Caki2 (cell line): ENCODE measurements at regions not wholly inside any gene's neighbourhood (a gene's known extent, or its start where the extent isn't known, plus 50 kb on each side); places are given as distances from the start of the nearest gene placed in this dataset.
"Not testable (repeated sequence)": the region's sequence is repeated elsewhere in the genome, so short reads cannot be mapped to it uniquely, and the experiment has no call there.

ENCODE experiments used
- DNase-seq: peaks from one replicate; pipeline ENCODE4 v3.0.0-alpha.2; 2015; ENCODE audit warnings: low read depth
- in situ Hi-C: cut with HindIII; loops from 2 replicates; pipeline ENCODE4 v1.10.0; 2016; ENCODE audit warnings: low sequenced_read_pairs, low pct_unique_long_range_greater_than_20kb, mixed read lengths

DNA sequence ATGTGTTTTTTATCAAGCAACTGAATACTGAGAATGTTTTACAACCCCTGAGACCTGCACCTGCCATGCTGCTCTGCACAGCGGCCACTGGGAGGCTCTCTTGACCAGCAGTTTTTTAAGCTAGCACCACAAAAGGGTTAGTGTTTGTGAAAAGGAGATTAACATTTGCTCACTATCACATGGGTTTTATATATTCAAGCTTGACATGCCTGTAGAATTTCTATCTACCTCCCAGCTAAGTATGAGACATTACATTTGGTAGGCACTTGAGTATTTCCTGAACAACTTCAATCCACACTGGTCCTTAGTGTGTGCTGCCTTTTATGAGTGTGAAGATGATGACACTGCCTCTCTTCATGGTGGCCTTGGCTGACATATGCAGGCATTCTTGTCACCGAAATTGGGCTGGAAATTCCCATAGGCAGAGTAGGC is 1238.9 kb downstream of the UQCRFS1 start:
- in situ Hi-C loops = loop anchor here (25.0 kb wide), 1 partner anchor 338 kb away; no protein-coding TSS in a partner anchor
- peak; percentile 60 for DNase-seq

DNA sequence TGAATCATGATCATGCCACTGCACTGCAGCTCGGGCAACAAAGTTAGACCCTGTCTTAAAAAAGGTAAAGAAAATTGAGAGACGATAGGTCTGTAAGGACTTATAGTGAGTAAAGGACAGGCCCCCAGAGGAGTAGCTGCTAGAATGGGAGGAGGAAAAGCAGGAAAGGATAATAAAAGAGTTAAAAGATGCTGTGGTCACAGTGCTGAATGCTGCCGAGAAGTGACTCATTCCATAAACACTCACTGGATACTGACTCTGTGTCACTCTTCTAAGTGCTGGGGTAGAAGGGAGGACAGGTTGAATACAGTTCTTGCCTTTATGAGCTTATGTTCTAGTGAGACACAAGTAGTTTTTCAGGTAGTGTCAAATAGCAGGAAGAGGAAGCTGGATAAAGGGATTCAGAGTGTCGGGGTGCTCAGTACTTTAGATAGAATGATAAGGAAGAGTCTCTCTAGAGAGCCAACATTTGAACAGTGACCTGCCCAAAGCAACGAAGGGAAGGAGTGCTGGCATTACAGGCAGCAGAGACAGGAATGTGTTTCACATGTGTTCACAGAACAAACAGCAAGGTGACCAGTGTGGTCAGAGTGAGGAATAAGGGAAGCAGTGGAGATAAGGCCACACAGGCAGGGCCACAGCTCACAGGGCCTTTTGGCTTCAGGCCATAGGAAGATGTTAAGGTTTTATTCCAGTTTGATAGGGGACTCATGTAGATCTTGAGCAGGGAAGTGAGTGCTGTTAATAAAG is 1240.5 kb downstream of the UQCRFS1 start:
- DNase-seq = peak; percentile 90
- in situ Hi-C loops = loop anchor here (25.0 kb wide), 1 partner anchor 340 kb away; no protein-coding TSS in a partner anchor

DNA sequence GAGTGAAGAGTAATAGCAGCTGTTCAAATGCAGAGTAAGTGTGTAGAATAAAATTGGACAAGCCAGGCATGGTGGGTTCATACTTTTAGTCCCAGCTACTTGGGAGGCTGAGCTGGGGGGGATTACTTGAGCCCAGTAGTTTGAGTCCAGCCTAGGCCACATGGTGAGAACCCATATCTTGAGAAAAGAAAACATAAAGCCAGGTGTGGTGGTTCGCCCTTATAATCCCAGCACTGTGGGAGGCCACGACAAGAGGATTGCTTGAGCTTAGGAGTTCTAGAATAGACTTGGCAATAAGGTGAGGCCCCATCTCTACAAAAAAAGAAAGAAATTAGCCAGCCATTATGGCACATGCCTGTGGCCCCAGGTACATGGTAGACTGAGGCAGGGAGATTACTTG is 1241.1 kb downstream of the UQCRFS1 start:
- in situ Hi-C loops = loop anchor here (25.0 kb wide), 1 partner anchor 340 kb away; no protein-coding TSS in a partner anchor
- no peak for DNase-seq

DNA sequence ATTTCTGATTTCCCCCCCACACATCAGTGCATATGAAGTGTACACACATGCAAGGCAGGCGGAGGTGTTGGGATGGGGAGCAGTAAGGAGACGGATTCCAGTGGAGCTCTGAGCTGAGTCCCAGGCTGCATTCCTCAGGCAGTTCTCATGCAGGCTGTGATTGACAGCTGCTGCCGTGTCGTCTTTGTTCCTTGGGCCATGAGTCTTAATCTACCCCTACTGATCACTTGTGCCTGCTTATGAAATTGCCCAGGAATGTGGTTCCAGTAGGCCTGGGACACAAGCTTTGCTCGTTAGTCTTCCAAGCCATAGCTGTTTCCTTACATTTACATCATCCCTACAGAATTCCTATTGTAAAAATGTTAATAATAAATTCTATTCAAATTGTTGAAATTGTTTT is 1241.9 kb downstream of the UQCRFS1 start:
- in situ Hi-C loops = loop anchor here (25.0 kb wide), 1 partner anchor 341 kb away; no protein-coding TSS in a partner anchor
- peak; percentile 87 for DNase-seq

DNA sequence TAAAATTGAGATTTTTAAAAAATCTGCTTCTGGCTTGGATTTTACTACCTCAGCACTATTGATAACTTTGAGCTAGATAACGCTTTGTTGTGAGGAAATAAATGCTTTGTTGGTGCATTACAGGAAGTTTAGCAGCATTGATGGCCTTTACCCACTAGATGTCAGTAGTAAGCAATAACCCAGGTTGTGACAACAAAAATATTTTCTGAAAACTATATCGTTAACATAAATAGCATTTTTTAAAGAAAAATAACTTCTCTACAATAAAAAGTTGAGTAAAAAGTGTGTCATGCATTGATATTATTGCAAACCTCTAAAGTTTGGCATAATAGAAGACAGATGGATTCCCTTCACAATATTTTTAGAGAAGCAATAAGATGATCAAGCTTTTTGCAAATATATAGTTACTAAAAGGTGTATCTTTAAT is 1246.5 kb downstream of the UQCRFS1 start:
- in situ Hi-C loops = loop anchor here (25.0 kb wide), 1 partner anchor 346 kb away; no protein-coding TSS in a partner anchor
- DNase-seq = no peak

DNA sequence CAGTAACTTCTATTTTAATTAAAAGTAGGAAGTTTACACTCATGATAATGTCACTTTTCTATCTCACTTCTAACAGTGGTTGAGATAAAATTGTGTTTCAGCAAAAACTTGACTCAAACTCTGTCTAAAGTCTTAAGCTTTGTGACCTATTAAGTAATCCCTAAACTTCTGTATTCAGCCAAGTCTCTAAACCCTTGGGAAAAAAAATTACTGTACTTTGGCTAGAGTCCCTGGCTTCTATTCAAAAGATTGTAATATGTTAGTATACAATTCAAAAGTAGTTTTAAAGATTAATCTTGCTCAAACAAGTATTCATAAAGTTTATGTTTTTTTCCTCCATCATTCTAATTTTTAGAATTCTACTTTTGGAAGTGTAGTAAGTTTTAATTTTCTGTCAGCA is 1248.8 kb downstream of the UQCRFS1 start:
- in situ Hi-C loops = loop anchor here (25.0 kb wide), 1 partner anchor 348 kb away; no protein-coding TSS in a partner anchor
- no peak for DNase-seq

DNA sequence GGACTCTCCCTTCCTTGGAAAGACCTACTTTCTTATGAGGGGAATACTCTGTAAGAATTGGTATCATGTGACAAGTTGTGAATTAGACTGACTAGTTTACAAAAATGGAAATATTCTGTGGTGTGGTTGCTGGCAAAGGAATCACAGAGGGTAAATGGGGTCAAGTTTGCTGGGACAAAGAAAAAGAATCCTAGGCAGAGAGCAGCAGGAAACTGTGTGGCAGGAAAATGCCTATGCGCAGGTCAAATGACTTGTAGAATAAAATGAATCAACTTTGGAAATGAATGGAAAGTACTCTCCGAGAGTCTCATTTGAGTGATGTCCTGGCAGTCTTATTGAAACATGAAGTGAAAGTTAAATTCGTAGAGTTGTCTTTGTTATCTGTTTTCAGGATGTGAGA is 1250.7 kb downstream of the UQCRFS1 start:
- DNase-seq = no peak
- in situ Hi-C loops = loop anchor here (25.0 kb wide), 1 partner anchor 350 kb away; no protein-coding TSS in a partner anchor

DNA sequence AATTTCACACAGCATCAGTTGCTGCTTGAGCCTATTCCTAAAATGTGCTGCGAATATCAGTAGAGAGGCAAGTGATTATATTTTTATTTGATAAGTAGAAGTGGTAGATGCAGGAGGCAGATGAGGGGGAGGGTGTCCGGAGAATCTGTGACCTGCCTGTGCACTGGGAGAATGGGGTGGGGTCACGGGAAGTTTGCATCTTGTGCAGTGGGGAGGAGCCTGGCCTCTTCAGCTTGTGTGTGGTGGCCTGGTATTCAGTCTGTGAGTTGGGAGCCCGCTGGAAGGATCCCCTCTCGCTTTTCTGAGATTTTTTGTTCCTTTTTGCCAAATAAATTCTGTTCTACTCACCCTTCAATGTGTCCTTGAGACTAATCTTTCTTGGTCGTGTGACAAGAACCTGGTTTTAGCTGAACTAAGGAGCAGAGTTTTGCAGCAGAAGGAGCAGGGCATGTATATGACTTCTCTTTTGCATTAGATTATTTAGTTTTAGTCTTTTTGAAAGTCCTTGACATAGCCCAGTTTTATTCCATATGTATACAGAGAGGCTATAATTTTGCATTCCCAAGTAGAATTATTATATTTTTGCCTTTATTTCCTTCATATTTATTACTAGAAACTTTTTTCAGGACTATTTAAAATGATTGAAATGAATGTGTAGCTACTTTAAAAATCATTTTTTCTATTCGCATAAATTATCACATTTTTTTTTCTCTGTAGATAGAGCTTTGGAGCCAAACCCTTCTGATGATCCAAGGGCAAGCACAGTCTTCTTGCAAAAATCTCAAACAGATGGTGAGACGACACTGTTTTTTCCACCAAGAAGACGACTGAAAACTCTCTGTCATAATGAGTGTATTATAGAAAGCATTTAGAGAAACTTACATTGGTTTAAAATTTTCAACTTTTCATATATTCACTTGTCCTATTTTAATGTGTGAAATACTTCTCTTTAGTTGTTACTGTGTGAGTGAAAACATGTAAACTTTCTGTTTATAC is 1257.2 kb downstream of the UQCRFS1 start:
- DNase-seq = no peak
- in situ Hi-C loops = loop anchor here (25.0 kb wide), 1 partner anchor 357 kb away; no protein-coding TSS in a partner anchor

DNA sequence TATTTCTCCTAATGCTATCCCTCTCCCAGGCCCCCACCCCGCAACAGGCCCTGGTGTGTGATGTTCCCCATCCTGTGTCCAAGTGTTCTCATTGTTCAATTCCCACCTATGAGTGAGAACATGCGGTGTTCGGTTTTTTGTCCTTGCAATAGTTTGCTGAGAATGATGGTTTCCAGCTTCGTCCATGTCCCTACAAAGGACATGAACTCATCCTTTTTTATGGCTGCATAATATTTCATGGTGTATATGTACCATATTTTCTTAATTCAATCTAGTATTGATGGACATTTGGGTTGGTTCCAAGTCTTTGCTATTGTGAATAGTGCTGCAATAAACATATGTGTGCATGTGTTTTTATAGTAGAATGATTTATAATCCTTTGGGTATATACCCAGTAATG is 1270.3 kb downstream of the UQCRFS1 start:
- in situ Hi-C loops, DNase-seq: not testable (repeated sequence)

DNA sequence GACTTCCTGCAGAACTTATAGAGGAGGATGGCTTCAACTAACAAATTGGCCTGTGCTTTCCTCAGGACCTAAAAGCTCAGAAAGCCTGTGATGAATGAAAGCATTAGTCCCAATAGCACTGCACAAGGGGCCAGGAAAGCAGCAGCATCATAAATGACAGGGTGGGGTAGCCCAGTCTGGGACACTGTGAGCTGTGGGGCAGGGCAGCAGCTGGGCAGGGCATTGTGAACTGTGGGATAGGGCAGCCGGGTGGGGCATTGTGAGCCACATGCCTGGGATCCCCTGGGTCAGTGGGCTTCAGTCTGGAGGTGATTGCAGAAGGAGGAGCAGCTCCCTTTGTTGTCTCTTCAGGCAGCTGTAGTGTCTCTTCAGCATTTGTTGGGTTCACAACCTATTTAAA is 1276.8 kb downstream of the UQCRFS1 start:
- in situ Hi-C loops = no loop called here
- DNase-seq = no peak

DNA sequence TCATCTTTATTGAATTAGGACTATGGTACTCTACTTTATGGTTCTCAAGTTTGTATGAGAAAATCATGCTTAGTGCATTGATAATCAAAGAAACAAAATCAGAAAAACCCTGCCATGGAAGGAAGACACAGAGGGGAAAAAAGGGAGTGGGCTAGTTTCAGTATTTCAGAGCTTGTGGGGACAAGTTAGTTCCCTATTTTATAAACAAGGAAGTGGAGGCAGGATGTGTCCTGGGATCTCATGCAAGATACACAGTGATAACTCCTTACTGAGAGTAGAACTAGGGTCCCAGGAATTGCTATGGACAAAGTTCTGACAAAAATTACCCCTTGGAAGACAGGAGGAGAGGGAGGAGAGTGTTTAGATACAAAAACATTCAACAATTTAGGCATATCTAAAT is 1277.3 kb downstream of the UQCRFS1 start:
- in situ Hi-C loops = no loop called here
- DNase-seq = no peak

DNA sequence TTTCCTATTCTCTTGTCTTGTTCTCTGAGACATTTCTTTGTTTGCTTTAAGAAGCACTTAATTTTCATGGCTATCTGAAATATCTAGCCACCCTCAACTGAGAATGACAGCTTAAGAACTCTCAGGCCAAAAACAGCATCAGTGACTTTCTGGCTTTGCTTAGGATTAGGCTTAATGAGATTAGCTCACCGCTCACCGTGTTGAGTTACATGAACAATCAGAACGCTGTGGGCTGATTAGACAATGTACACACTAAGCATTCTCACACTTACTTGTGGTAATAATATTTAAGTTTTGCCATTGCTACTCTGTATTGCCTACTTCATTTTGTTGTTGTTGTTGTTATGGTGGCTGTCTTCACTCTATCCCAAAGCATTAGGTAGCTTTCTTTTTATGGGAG is 1283.6 kb downstream of the UQCRFS1 start:
- no peak for DNase-seq
- in situ Hi-C loops = no loop called here

DNA sequence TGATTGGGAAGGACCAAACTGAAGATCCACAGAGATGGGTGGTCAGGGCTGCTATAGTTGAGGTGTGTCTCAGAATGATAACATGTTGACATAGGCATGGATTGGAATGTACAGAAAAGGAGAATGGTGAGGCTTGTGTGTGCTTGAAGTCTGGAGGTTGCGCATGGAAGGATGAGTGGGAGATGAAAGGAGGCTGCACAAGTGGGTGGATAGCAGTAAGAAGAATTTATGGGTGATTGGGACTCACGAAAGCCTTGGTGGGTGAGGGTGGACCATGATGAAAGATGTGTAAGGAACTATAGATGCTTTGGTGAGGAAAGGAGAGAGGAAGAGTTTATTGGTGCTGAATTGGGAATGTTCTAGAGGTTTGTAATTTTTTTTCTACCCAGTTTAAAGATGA is 1287.7 kb downstream of the UQCRFS1 start:
- in situ Hi-C loops = no loop called here
- DNase-seq = no peak

DNA sequence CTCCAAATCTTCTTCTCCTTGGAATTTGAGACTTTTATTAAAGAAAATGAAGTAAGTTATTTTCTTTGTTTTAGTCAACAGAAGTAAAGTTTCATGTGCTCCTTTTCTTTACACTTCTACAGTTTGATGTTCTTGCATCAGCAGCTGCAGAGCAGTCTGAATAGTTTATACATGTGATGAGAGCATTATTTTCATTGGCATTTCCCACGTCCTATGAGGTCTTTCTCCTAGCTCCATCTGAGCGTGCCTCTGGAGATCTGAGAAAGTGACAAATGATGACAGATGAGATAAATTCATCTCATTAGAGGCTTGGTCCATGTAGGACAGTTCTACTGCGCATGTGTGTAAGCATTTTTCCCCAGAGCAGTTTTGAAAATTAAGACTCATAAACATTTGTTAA is 1290.0 kb downstream of the UQCRFS1 start:
- DNase-seq = no peak
- in situ Hi-C loops = no loop called here

DNA sequence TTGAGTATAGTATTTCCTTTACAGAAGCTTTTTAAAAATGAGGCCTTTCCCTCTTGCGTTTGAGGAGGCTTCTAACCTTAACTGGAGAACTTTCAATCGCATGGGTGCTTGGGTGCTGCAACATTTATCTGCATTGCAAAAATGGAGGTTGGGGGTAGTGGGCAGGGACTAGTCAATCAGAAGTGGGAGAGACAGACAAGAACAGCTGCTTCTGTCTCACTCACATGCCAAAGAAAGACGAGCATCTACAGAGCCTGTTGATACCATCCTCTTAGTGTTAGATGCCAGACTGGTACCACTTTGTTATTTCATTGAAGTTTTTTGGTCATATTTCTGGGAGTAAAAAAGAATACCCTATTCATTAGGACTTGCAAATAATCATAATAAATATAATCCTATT is 1292.2 kb downstream of the UQCRFS1 start:
- in situ Hi-C loops = no loop called here
- DNase-seq = no peak

DNA sequence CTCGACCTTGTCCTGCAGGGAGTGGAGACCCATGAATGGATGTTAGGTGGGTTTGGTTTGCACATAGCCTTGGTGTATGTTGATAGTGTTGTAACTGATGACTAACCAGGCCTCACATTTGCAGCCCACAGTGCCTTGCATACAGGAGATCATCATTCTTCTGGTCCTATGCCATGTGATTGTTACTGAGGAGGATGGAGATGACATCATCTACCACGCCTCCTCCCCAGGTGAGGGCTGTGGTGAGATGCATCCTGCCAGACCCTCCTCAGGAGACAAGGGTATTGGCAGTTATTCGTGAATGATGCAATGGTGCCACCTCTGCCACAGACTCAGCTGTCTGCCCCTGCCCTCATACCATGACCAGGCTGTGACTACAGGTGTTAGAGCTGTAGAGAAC is 1294.1 kb downstream of the UQCRFS1 start:
- in situ Hi-C loops = no loop called here
- no peak for DNase-seq

DNA sequence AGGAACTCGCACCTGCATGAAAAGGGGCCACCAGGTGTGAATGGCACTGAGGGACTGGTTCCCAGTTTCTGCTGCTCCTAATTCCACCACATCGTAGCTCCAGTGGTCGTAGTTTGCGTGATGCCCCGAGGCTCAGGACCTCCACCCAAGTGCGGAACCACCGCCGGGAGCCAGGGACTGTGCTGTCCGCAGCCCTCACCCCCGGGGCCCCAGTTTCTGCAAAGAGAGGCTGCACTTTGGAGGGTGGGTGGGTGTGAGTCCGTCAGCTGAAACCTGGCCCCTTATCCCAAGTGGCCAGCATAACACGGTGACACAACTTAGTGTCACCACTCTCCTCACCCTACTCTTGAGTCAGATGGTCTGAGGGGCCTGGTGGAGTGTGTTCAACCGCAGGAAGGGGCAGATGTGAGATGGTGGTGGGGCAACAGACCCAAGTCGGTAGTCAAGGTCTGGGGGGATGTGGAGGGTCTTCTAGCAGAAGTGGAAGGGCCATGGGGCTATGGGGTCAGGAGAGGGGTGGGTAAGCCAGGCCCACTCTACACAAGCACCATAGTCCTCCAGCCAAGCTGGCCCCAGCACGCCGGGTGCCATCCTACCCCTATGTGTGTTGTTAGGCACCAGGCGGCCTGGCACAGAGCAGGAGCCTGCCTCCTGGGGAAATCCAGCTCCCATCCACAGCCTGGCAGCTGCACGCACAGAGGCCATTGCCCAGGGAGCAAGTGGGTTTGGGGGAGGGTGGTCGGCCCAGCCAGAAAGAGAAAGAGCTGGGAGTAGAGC is 1301.6 kb downstream of the UQCRFS1 start:
- in situ Hi-C loops = no loop called here
- DNase-seq = no peak

DNA sequence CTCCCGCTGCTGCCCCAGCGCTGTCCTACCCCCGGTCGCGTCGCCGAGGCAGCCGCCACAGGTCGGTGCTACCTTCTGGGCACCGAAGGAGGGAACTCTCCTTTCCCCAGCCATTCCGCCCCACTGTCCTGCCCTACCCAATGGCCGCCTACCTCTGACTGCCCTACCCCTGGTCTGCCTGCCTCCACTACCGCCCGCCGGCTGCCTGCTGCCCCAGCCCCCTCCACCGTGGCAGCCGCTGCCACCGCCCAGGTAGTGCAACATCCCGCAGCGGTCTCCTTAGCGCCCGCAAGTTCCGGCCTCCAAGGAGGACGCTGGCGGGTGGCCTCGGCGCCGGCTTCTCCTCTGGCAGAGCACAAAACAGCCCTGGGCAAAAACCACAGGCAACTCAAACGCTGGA is 1303.1 kb downstream of the UQCRFS1 start:
- in situ Hi-C loops = no loop called here
- no peak for DNase-seq
